SK-N-MC (cell line): ENCODE measurements at regions not wholly inside any gene's neighbourhood (a gene's known extent, or its start where the extent isn't known, plus 50 kb on each side); places are given as distances from the start of the nearest gene placed in this dataset.

Source experiments
- EZH2 ChIP-seq: fragments of 200-600 bp; sonication (generic); IDR thresholded peaks from one replicate; pipeline ENCODE4 v1.6.1; 2017; ENCODE audit warnings: antibody characterized with exemption
- FOXP2 ChIP-seq: optimal IDR thresholded peaks from 2 replicates; pipeline ENCODE3; 2011; ENCODE audit warnings: mild to moderate bottlenecking, moderate library complexity; ENCODE audit not compliant: insufficient read depth; ENCODE audit errors: extremely low read length, control extremely low read depth
- POLR2AphosphoS5 ChIP-seq: IDR thresholded peaks from 2 replicates; pipeline ENCODE4 v1.6.1; 2012; ENCODE audit warnings: mild to moderate bottlenecking, low read depth, low read length, borderline replicate concordance

DNA sequence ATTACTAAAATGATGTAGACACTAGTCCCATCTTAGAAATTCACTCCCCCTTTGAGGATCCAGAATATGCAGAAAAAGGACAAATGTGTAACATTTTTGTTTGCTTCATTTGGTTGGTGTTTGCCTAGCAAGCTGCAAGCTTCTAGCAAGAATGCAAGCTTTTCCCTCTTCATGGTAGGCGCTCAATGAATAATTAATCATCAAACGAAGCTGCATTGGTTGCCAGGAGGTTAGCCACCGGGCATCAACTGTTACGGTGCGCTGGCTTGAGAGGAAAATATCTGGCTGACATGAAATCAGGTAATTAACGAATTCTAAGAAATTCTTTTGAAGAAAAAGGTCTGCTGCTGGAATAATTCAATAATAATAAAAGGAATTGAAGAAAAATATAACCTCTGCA is 341.0 kb upstream of the KYNU start:
- TF ChIP-seq EZH2 (no peak), POLR2AphosphoS5 (no peak), FOXP2 (no peak)
